Activated T-helper 1 cell treated with anti-CD3 and anti-CD28 coated beads, Interleukin-12 subunit alpha, Interleukin-12 subunit beta, Interleukin-2, Interleukin-4 antibody, amounts not matched to agents 30 ng/mL and 10 ng/mL and 1 ng/mL, durations not matched to agents 14 hours and 24 hours and 36 hours (primary cell): ENCODE measurements at regions not wholly inside any gene's neighbourhood (a gene's known extent, or its start where the extent isn't known, plus 50 kb on each side); places are given as distances from the start of the nearest gene placed in this dataset.

Experiments
- DNase-seq: peaks from one replicate; pipeline ENCODE4 v3.0.0; 2021; ENCODE audit warnings: low spot score
- H3K27ac Mint-ChIP-seq: one replicate; pipeline ENCODE4 v1.8.0; 2021; ENCODE audit warnings: mild to moderate bottlenecking, mixed read lengths
- H3K27me3 Mint-ChIP-seq: one replicate; pipeline ENCODE4 v1.8.0; 2022; ENCODE audit warnings: mild to moderate bottlenecking, moderate library complexity, mixed read lengths; ENCODE audit not compliant: insufficient read depth
- H3K36me3 Mint-ChIP-seq: one replicate; pipeline ENCODE4 v1.8.0; 2021; ENCODE audit warnings: low read depth, mixed read lengths
- H3K4me1 Mint-ChIP-seq: one replicate; pipeline ENCODE4 v1.8.0; 2021; ENCODE audit warnings: low read depth, mixed read lengths
- H3K4me3 Mint-ChIP-seq: one replicate; pipeline ENCODE4 v1.8.0; 2021; ENCODE audit warnings: mild to moderate bottlenecking, moderate library complexity, mixed read lengths
- H3K9me3 Mint-ChIP-seq: one replicate; pipeline ENCODE4 v1.8.0; 2021; ENCODE audit warnings: mixed read lengths
- intact Hi-C: fragments of 100-400 bp; cut with micrococcal nuclease; formaldehyde crosslinking; loops from one replicate; pipeline ENCODE4 v1.15.1; 2024

- H3K4me3 Mint-ChIP-seq: no peak overlapping the region
- DNase-seq: no peak
- H3K27ac Mint-ChIP-seq: no peak overlapping the region
- no peaks in the 10 kb centered on the region for H3K27me3 Mint-ChIP-seq
- H3K4me1 Mint-ChIP-seq: peaks cover 14% of the 10 kb centered on the region
- peaks cover 5% of the 10 kb centered on the region for H3K36me3 Mint-ChIP-seq
- intact Hi-C loops: no loop called here
- peaks cover 15% of the 10 kb centered on the region for H3K9me3 Mint-ChIP-seq
These were observed 103.3 kb upstream of the FAM9C start for GRCh38 chrX:13147733-13148132.

GRCh38 chrX:13147147-13147546 is 102.7 kb upstream of the FAM9C start:
- intact Hi-C loops: no loop called here
- Mint-ChIP-seq H3K4me3 (no peak overlapping the region), H3K27me3 (no peaks in the 10 kb centered on the region), H3K27ac (no peak overlapping the region), H3K4me1 (peaks cover 13% of the 10 kb centered on the region), H3K9me3 (peaks cover 15% of the 10 kb centered on the region), H3K36me3 (peaks cover 5% of the 10 kb centered on the region)
- no peak for DNase-seq

- Mint-ChIP-seq H3K27ac (no peak overlapping the region), H3K9me3 (peaks cover 15% of the 10 kb centered on the region), H3K36me3 (peaks cover 5% of the 10 kb centered on the region), H3K4me1 (peaks cover 8% of the 10 kb centered on the region), H3K4me3 (no peak overlapping the region), H3K27me3 (no peaks in the 10 kb centered on the region)
- no peak for DNase-seq
- intact Hi-C loops: no loop called here
These were observed 100.7 kb upstream of the FAM9C start for GRCh38 chrX:13144927-13145655.

- peaks cover 4% of the 10 kb centered on the region for H3K4me1 Mint-ChIP-seq
- no peak overlapping the region for H3K4me3 Mint-ChIP-seq
- no peaks in the 10 kb centered on the region for H3K27me3 Mint-ChIP-seq
- peaks cover 5% of the 10 kb centered on the region for H3K36me3 Mint-ChIP-seq
- intact Hi-C loops: no loop called here
- peaks cover 14% of the 10 kb centered on the region for H3K9me3 Mint-ChIP-seq
- no peak for DNase-seq
- H3K27ac Mint-ChIP-seq: no peak overlapping the region
These were observed 98.5 kb upstream of the FAM9C start for GRCh38 chrX:13142891-13143290.

GRCh38 chrX:13140007-13140406 is 95.6 kb upstream of the FAM9C start:
- Mint-ChIP-seq H3K36me3 (peaks cover 1% of the 10 kb centered on the region), H3K27ac (no peak overlapping the region)

GRCh38 chrX:13131396-13132137 is 87.1 kb upstream of the FAM9C start:
- intact Hi-C loops: loop anchor here (2.0 kb wide), 1 partner anchor 33 kb away; no protein-coding TSS in a partner anchor
- H3K4me1 Mint-ChIP-seq: peaks cover 33% of the 10 kb centered on the region
- peak overlapping the region; percentile 26 for H3K4me3 Mint-ChIP-seq
- no peaks in the 10 kb centered on the region for H3K27me3 Mint-ChIP-seq
- peaks cover 5% of the 10 kb centered on the region for H3K9me3 Mint-ChIP-seq
- H3K36me3 Mint-ChIP-seq: peaks cover 1% of the 10 kb centered on the region
- DNase-seq: peak; percentile 6
- H3K27ac Mint-ChIP-seq: peak overlapping the region; percentile 55

More at GRCh38 chrX:13140007-13140406, 95.6 kb upstream of the FAM9C start:
- no peak for DNase-seq
- Mint-ChIP-seq H3K4me3 (no peak overlapping the region), H3K9me3 (peaks cover 9% of the 10 kb centered on the region), H3K4me1 (no peaks in the 10 kb centered on the region), H3K27me3 (no peaks in the 10 kb centered on the region)
- intact Hi-C loops: no loop called here

GRCh38 chrX:13130816-13131215 is 86.4 kb upstream of the FAM9C start:
- Mint-ChIP-seq H3K36me3 (peaks cover 1% of the 10 kb centered on the region), H3K4me3 (peak overlapping the region; percentile 33), H3K9me3 (peaks cover 5% of the 10 kb centered on the region), H3K4me1 (peaks cover 35% of the 10 kb centered on the region), H3K27ac (peak overlapping the region; percentile 61), H3K27me3 (no peaks in the 10 kb centered on the region)
- no peak for DNase-seq
- intact Hi-C loops: loop anchor here (2.0 kb wide), 1 partner anchor 32 kb away; no protein-coding TSS in a partner anchor

GRCh38 chrX:13128104-13128503 is 83.7 kb upstream of the FAM9C start:
- DNase-seq: no peak
- no peaks in the 10 kb centered on the region for H3K9me3 Mint-ChIP-seq
- H3K4me1 Mint-ChIP-seq: peaks cover 53% of the 10 kb centered on the region
- no peaks in the 10 kb centered on the region for H3K27me3 Mint-ChIP-seq
- no peak overlapping the region for H3K27ac Mint-ChIP-seq
- H3K36me3 Mint-ChIP-seq: peaks cover 1% of the 10 kb centered on the region
- intact Hi-C loops: loop anchor here (5.0 to 10.0 kb wide), 2 partner anchors 39 to 127 kb away; no protein-coding TSS in a partner anchor
- no peak overlapping the region for H3K4me3 Mint-ChIP-seq

- Mint-ChIP-seq H3K36me3 (peaks cover 2% of the 10 kb centered on the region), H3K27me3 (no peaks in the 10 kb centered on the region), H3K27ac (no peak overlapping the region), H3K9me3 (no peaks in the 10 kb centered on the region), H3K4me1 (peaks cover 52% of the 10 kb centered on the region), H3K4me3 (peak overlapping the region; percentile 11)
- intact Hi-C loops: loop anchor here (5.0 to 10.0 kb wide), 2 partner anchors 41 to 128 kb away; no protein-coding TSS in a partner anchor
- no peak for DNase-seq
These were observed 82.4 kb upstream of the FAM9C start for GRCh38 chrX:13126775-13127174.

- H3K27ac Mint-ChIP-seq: peak overlapping the region; percentile 40
- peaks cover 2% of the 10 kb centered on the region for H3K36me3 Mint-ChIP-seq
- no peaks in the 10 kb centered on the region for H3K27me3 Mint-ChIP-seq
- intact Hi-C loops: loop anchor here (2.0 to 10.0 kb wide), 3 partner anchors 24 to 130 kb away; no protein-coding TSS in a partner anchor
- DNase-seq: no peak
- no peaks in the 10 kb centered on the region for H3K9me3 Mint-ChIP-seq
- H3K4me3 Mint-ChIP-seq: no peak overlapping the region
- H3K4me1 Mint-ChIP-seq: peaks cover 40% of the 10 kb centered on the region
These were observed 80.8 kb upstream of the FAM9C start for GRCh38 chrX:13125188-13125587.

- Mint-ChIP-seq H3K9me3 (no peaks in the 10 kb centered on the region), H3K27ac (peak overlapping the region; percentile 86), H3K27me3 (no peaks in the 10 kb centered on the region), H3K36me3 (peaks cover 2% of the 10 kb centered on the region), H3K4me1 (peaks cover 42% of the 10 kb centered on the region), H3K4me3 (peak overlapping the region; percentile 57)
- intact Hi-C loops: loop anchor here (1.0 to 10.0 kb wide), 3 partner anchors 23 to 131 kb away; no protein-coding TSS in a partner anchor
- no peak for DNase-seq
These were observed 79.5 kb upstream of the FAM9C start for GRCh38 chrX:13123857-13124345.

GRCh38 chrX:13123247-13123856 is 78.9 kb upstream of the FAM9C start:
- Mint-ChIP-seq H3K4me1 (peaks cover 40% of the 10 kb centered on the region), H3K27me3 (no peaks in the 10 kb centered on the region), H3K36me3 (peaks cover 2% of the 10 kb centered on the region), H3K9me3 (peaks cover under 1% of the 10 kb centered on the region), H3K27ac (peak overlapping the region; percentile 86), H3K4me3 (peak overlapping the region; percentile 57)
- intact Hi-C loops: loop anchor here (1.0 to 10.0 kb wide), 2 partner anchors 27 to 131 kb away; no protein-coding TSS in a partner anchor
- no peak for DNase-seq
